Sigmoid colon (tissue), 6 donors: ENCODE measurements at regions not wholly inside any gene's neighbourhood (a gene's known extent, or its start where the extent isn't known, plus 50 kb on each side); places are given as distances from the start of the nearest gene placed in this dataset.

ENCODE experiments used
- DNase-seq: peaks from one replicate; pipeline ENCODE4 v3.0.0-alpha.2; 2019
- H3K27ac ChIP-seq, 4 donors: fragments of 200-600 bp; sonication (generic); one replicate each; pipeline ENCODE4 v1.5.1; 2016 to 2019; ENCODE audit warnings: mild to moderate bottlenecking in 1 of 4
- H3K27me3 ChIP-seq, 3 donors: fragments of 200-600 bp; sonication (generic); one replicate each; pipeline ENCODE4 v1.5.1; 2019; ENCODE audit warnings: mild to moderate bottlenecking in 1 of 3
- H3K36me3 ChIP-seq, 4 donors: fragments of 200-600 bp; sonication (generic); one replicate each; pipeline ENCODE4 v1.5.1; 2016 to 2019
- H3K4me1 ChIP-seq, 4 donors: fragments of 200-600 bp; sonication (generic); one replicate each; pipeline ENCODE4 v1.5.1; 2017 to 2019
- H3K4me3 ChIP-seq, 4 donors: fragments of 200-600 bp; sonication (generic); one replicate each; pipeline ENCODE4 v1.5.1; 2017 to 2019; ENCODE audit warnings: mild to moderate bottlenecking in 2 of 4, moderate library complexity in 1 of 4
- H3K9me3 ChIP-seq, 4 donors: fragments of 200-600 bp in 3 of 4; sonication (generic) in 3 of 4; one replicate each; pipeline versions ENCODE4 v1.5.1 to v1.6.1; 2013 to 2019
- CTCF ChIP-seq, 4 experiments: fragments of 450-650 bp in 3 of 4; fragments of 200-600 bp in 1 of 4; IDR thresholded peaks; one replicate each; pipeline ENCODE4 v1.5.1; 2016 to 2019; ENCODE audit warnings: antibody characterized with exemption in 4 of 4, mild to moderate bottlenecking in 3 of 4, moderate library complexity in 2 of 4
- EP300 ChIP-seq, 4 donors: sonication (generic); formaldehyde crosslinking; IDR thresholded peaks; one replicate each; pipeline ENCODE4 v1.6.1; 2017; ENCODE audit warnings: antibody characterized with exemption in 4 of 4
- POLR2A ChIP-seq, 2 donors: fragments of 450-650 bp; IDR thresholded peaks; one replicate each; pipeline ENCODE4 v1.6.1; 2016; ENCODE audit warnings: antibody characterized with exemption in 2 of 2, mild to moderate bottlenecking in 2 of 2, moderate library complexity in 2 of 2
- POLR2AphosphoS5 ChIP-seq, 4 donors: sonication (generic); formaldehyde crosslinking; IDR thresholded peaks; one replicate each; pipeline ENCODE4 v1.6.1; 2017; ENCODE audit warnings: antibody characterized with exemption in 4 of 4
- WGBS, 2 donors: extraction: QIAGEN DNeasy Blood & Tissue Kit; methylation state at CpG; one replicate each; pipeline ENCODE4 v1.1.7; 2013; 5-methylcytosine and 5-hydroxymethylcytosine counted together
- intact Hi-C: fragments of 100-400 bp; cut with DNase I; formaldehyde crosslinking; loops from one replicate; pipeline ENCODE4 v1.15.1; 2023
- donor health status: healthy with polysubstance abuse.
- donor health status: healthy.

GRCh38 chr6:158249340-158249836, 62.9 kb upstream of the TULP4 start:
- H3K27me3 ChIP-seq: no peaks in the 10 kb centered on the region
- 74 to 90% methylated on average over 3 of the region's 3 CpGs for WGBS, 2 donors
- no peaks in the 10 kb centered on the region for H3K9me3 ChIP-seq
- no peak for DNase-seq
- no peak overlapping the region for H3K4me3 ChIP-seq
- intact Hi-C loops: no loop called here
- TF ChIP-seq CTCF (IDR thresholded peaks at IDR 0.05) (no peak), EP300 (IDR thresholded peaks at IDR 0.05) (no peak), POLR2A (IDR thresholded peaks at IDR 0.05) (no peak), POLR2AphosphoS5 (IDR thresholded peaks at IDR 0.05) (no peak)
- H3K36me3 ChIP-seq: no peaks in the 10 kb centered on the region
- no peak overlapping the region for H3K27ac ChIP-seq
- H3K4me1 ChIP-seq: no peaks in the 10 kb centered on the region

GRCh38 chr6:158251565-158251964, 60.7 kb upstream of the TULP4 start:
- no peak overlapping the region for H3K27ac ChIP-seq
- no peak for DNase-seq
- H3K4me1 ChIP-seq: peaks cover 0 to 13% (median 5%) of the 10 kb centered on the region in 4 donors
- no peaks in the 10 kb centered on the region for H3K27me3 ChIP-seq
- TF ChIP-seq CTCF (IDR thresholded peaks at IDR 0.05) (no peak), POLR2AphosphoS5 (IDR thresholded peaks at IDR 0.05) (no peak), POLR2A (IDR thresholded peaks at IDR 0.05) (no peak), EP300 (IDR thresholded peaks at IDR 0.05) (no peak)
- H3K9me3 ChIP-seq: no peaks in the 10 kb centered on the region
- WGBS, 2 donors: 91 to 94% methylated on average over 1 of the region's 1 CpG
- no peaks in the 10 kb centered on the region for H3K36me3 ChIP-seq
- intact Hi-C loops: loop anchor here (10.0 kb wide), 1 partner anchor 617 kb away; no protein-coding TSS in a partner anchor
- no peak overlapping the region for H3K4me3 ChIP-seq

- DNase-seq: no peak
- Histone ChIP-seq H3K4me3 (no peak overlapping the region), H3K4me1 (peaks cover 0 to 13% (median 5%) of the 10 kb centered on the region in 4 donors), H3K27ac (no peak overlapping the region), H3K9me3 (no peaks in the 10 kb centered on the region), H3K36me3 (no peaks in the 10 kb centered on the region), H3K27me3 (no peaks in the 10 kb centered on the region)
- 92 to 94% methylated on average over 4 of the region's 4 CpGs for WGBS, 2 donors
- intact Hi-C loops: loop anchor here (10.0 kb wide), 1 partner anchor 618 kb away; no protein-coding TSS in a partner anchor
- no peak for TF ChIP-seq POLR2A (IDR thresholded peaks at IDR 0.05)
- TF ChIP-seq EP300 (IDR thresholded peaks at IDR 0.05): no peak
- no peak for TF ChIP-seq CTCF (IDR thresholded peaks at IDR 0.05)
- no peak for TF ChIP-seq POLR2AphosphoS5 (IDR thresholded peaks at IDR 0.05)
These were observed 59.0 kb upstream of the TULP4 start for GRCh38 chr6:158253248-158253647.

GRCh38 chr6:158255275-158255988, 56.8 kb upstream of the TULP4 start:
- H3K27me3 ChIP-seq: no peaks in the 10 kb centered on the region
- H3K4me3 ChIP-seq: no peak overlapping the region
- H3K4me1 ChIP-seq: peaks cover 0 to 13% (median 5%) of the 10 kb centered on the region in 4 donors
- intact Hi-C loops: loop anchor here (10.0 kb wide), 1 partner anchor 621 kb away; no protein-coding TSS in a partner anchor
- no peak for TF ChIP-seq CTCF (IDR thresholded peaks at IDR 0.05)
- no peak for TF ChIP-seq POLR2A (IDR thresholded peaks at IDR 0.05)
- no peak for TF ChIP-seq EP300 (IDR thresholded peaks at IDR 0.05)
- TF ChIP-seq POLR2AphosphoS5 (IDR thresholded peaks at IDR 0.05): no peak
- H3K27ac ChIP-seq: no peak overlapping the region
- no peak for DNase-seq
- 88% methylated on average over 4 of the region's 4 CpGs for WGBS, 2 donors
- H3K9me3 ChIP-seq: no peaks in the 10 kb centered on the region
- H3K36me3 ChIP-seq: no peaks in the 10 kb centered on the region
